ENCODE measurements at regions not wholly inside any gene's neighbourhood (a gene's known extent, or its start where the extent isn't known, plus 50 kb on each side); places are given as distances from the start of the nearest gene placed in this dataset.

GRCh38 chr7:49417034-49417433 lies 356.4 kb upstream of the VWC2 start:
- TF ChIP-seq ZNF596 (tag by site-specific recombination; IDR thresholded peaks at IDR 0.05): no peak
- no peak for TF ChIP-seq BCL6B (tag by site-specific recombination; IDR thresholded peaks at IDR 0.05)
- no peak for TF ChIP-seq ZNF416 (tag by site-specific recombination; IDR thresholded peaks at IDR 0.05)
- TF ChIP-seq ZNF404 (tag by site-specific recombination; IDR thresholded peaks at IDR 0.05): no peak
- TF ChIP-seq ZNF530 (tag by site-specific recombination; IDR thresholded peaks at IDR 0.05; ENCODE audit: low read depth): no peak
- no peak for TF ChIP-seq ZNF843 (tag by site-specific recombination; IDR thresholded peaks at IDR 0.05)
- no peak for TF ChIP-seq SP7 (tag by site-specific recombination; IDR thresholded peaks at IDR 0.05)
- TF ChIP-seq ZSCAN30 (tag by site-specific recombination; IDR thresholded peaks at IDR 0.05): no peak
- TF ChIP-seq ZNF677 (tag by site-specific recombination; IDR thresholded peaks at IDR 0.05): no peak
- no peak for TF ChIP-seq ZNF274 (IDR thresholded peaks at IDR 0.05; ENCODE audit: low read length)
- no peak for TF ChIP-seq ZNF274 (tag by site-specific recombination; IDR thresholded peaks at IDR 0.05; ENCODE audit: borderline replicate concordance)
- TF ChIP-seq TSHZ1 (tag by site-specific recombination; IDR thresholded peaks at IDR 0.05; ENCODE audit: borderline replicate concordance): no peak
- TF ChIP-seq ZNF837 (tag by site-specific recombination; IDR thresholded peaks at IDR 0.05): no peak
- no peak for TF ChIP-seq ZNF248 (tag by site-specific recombination; IDR thresholded peaks at IDR 0.05)
- no peak for TF ChIP-seq ZNF354C (tag by site-specific recombination; IDR thresholded peaks at IDR 0.05; ENCODE audit: borderline replicate concordance, low read depth)
- no peak for TF ChIP-seq ZIC2 (tag by site-specific recombination; IDR thresholded peaks at IDR 0.05)
- no peaks in the 10 kb centered on the region for H3K4me1 ChIP-seq (ENCODE audit: control insufficient read depth, insufficient read depth, low read length)
- H3K36me3 ChIP-seq (ENCODE audit: control insufficient read depth in 2 of 2, insufficient read depth in 1 of 2, low read length in 2 of 2): no peaks in the 10 kb centered on the region
- no peaks in the 10 kb centered on the region for H3K9me3 ChIP-seq (ENCODE audit: control insufficient read depth, insufficient read depth, low read depth, low read length)
- CTCF ChIA-PET: no interaction called here
- no peak overlapping the region for H3K4me3 ChIP-seq (ENCODE audit: low read depth, low read length)
- POLR2A ChIA-PET: no interaction called here
- no peak overlapping the region for H3K27ac ChIP-seq (ENCODE audit: extremely low read depth, low read depth, low read length)

GRCh38 chr7:49418963-49419362 lies 354.5 kb upstream of the VWC2 start:
- ChIA-PET POLR2A (no interaction called here), CTCF (no interaction called here)
- H3K27ac ChIP-seq (ENCODE audit: extremely low read depth, low read depth, low read length): no peak overlapping the region

More at GRCh38 chr7:49418963-49419362, 354.5 kb upstream of the VWC2 start:
- TF ChIP-seq ZNF596 (tag by site-specific recombination; IDR thresholded peaks at IDR 0.05): no peak
- no peak for TF ChIP-seq ZNF362 (tag by site-specific recombination; IDR thresholded peaks at IDR 0.05)
- no peak for TF ChIP-seq ZNF529 (tag by site-specific recombination; IDR thresholded peaks at IDR 0.05; ENCODE audit: insufficient replicate concordance)
- no peak for TF ChIP-seq ZNF10 (tag by site-specific recombination; IDR thresholded peaks at IDR 0.05)
- TF ChIP-seq ZNF148 (tag by site-specific recombination; IDR thresholded peaks at IDR 0.05; ENCODE audit: borderline replicate concordance): no peak
- TF ChIP-seq ZNF449 (tag by site-specific recombination; IDR thresholded peaks at IDR 0.05): no peak
- TF ChIP-seq ATF2 (tag by site-specific recombination; IDR thresholded peaks at IDR 0.05; ENCODE audit: low read depth): no peak
- H3K4me3 ChIP-seq (ENCODE audit: low read depth, low read length): no peak overlapping the region
- H3K9me3 ChIP-seq (ENCODE audit: control insufficient read depth, insufficient read depth, low read depth, low read length): no peaks in the 10 kb centered on the region
- H3K36me3 ChIP-seq (ENCODE audit: control insufficient read depth in 2 of 2, insufficient read depth in 1 of 2, low read length in 2 of 2): no peaks in the 10 kb centered on the region
- H3K4me1 ChIP-seq (ENCODE audit: control insufficient read depth, insufficient read depth, low read length): no peaks in the 10 kb centered on the region

Data from HEK293 (cell line).